Erythroblast (primary cell): ENCODE measurements at regions not wholly inside any gene's neighbourhood (a gene's known extent, or its start where the extent isn't known, plus 50 kb on each side); places are given as distances from the start of the nearest gene placed in this dataset.

Source experiments
- GATA1 ChIP-seq: IDR thresholded peaks from 2 replicates; pipeline ENCODE4 v1.6.1; 2011; ENCODE audit warnings: low read depth, mild to moderate bottlenecking, control low read depth, low read length, moderate library complexity
- POLR2A ChIP-seq: IDR thresholded peaks from 2 replicates; pipeline ENCODE4 v1.6.1; 2011; ENCODE audit warnings: mild to moderate bottlenecking, low read length

DNA sequence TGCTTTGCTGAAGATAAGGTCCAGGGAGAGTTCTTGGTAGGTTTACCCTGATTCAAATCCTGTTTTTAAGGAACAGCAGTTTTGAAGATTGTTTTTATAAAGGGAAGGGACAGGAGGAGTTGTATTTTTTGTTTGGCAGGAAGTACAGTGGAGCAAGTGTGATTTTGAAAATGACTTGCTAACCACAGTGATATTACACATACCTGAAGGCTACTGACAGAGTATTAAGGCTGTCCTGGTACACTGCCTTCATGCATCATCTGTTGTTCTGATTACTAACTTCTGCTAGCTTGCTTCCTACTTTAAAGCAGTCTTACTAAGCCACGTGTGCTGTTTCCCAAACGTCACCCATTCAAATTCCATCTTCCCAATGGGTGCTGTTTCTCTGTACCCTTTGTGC is 559.5 kb upstream of the SGCD start:
- TF ChIP-seq GATA1 (no peak), POLR2A (no peak)
